GM18505 (cell line): ENCODE measurements at regions not wholly inside any gene's neighbourhood (a gene's known extent, or its start where the extent isn't known, plus 50 kb on each side); places are given as distances from the start of the nearest gene placed in this dataset.
A peak's percentile ranks its signal among the peaks of the same experiment; 100 is the strongest.

Experiments
- ATAC-seq: cut with Tn5 transposase; IDR thresholded peaks from one replicate; pipeline ENCODE4 v1.9.1; 2021; ENCODE audit not compliant: unreplicated experiment
- POLR2A ChIP-seq: IDR thresholded peaks from 4 replicates; pipeline ENCODE4 v1.6.1; 2011; ENCODE audit warnings: borderline replicate concordance; ENCODE audit not compliant: insufficient read depth, insufficient read length; ENCODE audit errors: extremely low read depth

DNA sequence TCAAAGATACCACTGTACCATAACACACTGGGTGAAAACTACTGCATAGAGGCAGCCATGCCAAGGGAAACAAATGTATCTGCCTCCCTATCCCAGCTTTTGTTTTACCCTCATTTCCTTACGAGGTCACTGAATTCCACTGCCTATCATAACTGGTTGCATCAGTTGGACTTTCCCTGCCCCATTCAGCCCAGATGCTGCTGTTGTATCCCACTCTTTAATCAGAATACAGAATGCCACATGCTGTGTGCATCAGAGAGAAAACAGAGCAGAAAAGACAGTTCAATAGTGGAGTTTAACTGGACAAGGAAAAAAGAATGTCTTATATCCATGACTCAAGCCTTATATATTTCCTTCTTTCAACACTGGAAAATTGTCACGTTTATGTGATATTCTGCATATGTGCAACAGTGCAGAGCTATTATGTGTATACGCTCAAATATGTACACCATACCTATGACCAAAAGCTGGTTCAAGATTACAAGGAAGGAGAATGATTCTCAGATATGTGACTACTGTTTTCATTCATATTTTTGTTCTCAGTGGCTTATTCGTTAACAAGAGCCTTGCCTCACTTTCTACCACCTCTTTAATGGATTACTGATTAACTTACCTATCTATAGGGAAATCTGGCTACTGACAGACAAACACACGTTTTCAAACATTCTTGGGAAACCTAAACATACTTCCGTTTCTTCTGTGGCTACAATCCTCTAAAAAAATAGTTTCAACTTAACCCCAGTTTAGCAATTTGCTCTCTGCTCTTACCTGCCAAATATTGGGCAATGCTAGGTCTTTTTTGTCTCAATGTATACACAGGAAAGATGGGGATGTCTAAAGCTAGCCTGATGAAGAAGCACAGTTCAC is 378.9 kb downstream of the SMARCA1 start:
- ATAC-seq, result no peak

DNA sequence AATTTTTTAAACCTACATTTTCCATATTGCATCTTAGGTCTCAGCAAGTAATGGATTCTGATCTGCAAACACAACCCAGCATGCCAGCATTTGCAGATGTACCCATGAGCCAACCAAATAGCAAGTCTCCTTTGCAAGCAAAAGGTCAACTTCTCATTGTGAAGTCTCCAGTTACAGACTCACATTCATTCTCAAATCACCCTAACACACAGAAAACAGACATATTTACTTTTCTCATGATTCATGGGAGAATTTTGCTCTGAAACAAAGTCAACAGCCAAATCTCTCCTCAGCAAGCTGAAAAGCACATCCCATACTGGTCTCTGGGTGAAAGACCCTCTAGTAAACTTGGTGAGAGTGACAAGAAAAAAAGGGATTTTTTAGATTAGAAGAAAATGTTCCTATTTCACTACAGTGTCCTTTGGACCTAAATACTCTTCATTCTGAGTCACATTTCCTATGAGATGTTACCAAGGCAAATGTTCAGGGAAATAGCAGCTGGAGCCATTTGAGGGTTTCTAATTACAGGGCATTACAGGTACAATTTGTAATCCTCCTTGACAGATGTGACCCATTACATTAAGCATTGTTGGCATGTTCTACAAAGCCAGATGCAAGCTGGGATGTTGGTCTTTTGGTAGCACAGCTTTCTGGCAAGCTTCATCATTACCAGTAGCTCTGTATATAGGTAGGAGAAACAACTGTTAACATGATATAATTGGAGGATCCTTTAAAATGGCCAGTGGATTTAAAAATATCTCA is 383.3 kb downstream of the SMARCA1 start:
- no peak for ATAC-seq
- TF ChIP-seq POLR2A, result no peak

More for the DNA sequence above, 378.9 kb downstream of the SMARCA1 start:
- no peak for TF ChIP-seq POLR2A

DNA sequence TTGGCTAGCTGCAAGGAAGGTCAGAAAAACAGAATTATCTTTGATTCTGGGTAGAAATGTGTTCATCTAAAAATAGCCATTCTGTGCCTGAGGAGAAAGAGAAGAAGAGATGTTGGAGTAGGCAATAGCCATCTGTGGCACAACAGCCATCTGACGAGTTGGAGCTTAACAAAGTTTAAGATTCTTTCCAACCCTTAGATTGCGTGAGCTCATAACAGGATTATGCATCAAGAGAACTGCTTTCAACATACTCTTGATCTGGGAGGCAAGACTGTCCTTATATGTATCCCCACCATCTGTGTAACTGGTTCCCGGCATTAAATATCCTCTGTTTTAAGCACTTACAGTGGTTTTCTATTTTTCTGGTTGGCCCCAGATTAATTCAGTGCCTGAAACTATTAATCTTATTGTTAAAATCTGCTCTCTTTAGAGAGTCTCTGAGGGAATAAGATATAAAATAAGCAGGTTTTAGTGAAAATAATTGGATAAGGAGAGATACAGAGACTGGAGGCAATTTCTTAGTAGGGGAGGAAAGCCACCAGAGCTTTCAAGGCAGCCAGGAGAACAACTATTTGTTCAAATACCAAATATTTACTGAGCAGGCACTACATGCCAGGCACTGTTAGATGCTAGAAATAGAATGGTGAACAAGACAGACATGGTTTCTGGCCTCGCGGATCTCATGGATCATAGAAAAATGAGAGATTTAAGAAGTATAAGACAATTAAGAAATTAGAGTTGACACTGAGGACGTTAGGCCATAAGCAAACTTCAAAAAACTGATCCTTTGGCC is 398.0 kb downstream of the SMARCA1 start:
- ATAC-seq, result no peak
- TF ChIP-seq POLR2A, result no peak

DNA sequence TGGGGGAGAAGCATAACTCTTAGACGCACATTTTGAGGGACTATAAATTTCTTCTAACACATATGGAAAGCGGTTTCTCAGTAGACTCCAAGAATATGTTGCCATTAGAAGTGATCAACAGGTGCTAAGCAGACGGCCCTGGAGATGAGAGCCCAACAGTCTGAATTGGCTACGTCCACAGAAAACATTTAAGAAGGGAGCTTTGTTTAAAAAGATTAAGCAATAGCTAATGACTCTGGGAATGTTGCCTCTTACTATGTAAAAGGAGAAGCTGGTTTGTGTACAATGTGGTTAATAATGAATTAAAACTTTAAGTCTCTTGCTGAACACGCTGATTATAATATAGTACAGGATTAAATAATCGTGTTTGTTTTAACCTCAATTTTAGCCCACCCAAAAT is 399.5 kb downstream of the SMARCA1 start:
- TF ChIP-seq POLR2A, result no peak
- no peak for ATAC-seq

DNA sequence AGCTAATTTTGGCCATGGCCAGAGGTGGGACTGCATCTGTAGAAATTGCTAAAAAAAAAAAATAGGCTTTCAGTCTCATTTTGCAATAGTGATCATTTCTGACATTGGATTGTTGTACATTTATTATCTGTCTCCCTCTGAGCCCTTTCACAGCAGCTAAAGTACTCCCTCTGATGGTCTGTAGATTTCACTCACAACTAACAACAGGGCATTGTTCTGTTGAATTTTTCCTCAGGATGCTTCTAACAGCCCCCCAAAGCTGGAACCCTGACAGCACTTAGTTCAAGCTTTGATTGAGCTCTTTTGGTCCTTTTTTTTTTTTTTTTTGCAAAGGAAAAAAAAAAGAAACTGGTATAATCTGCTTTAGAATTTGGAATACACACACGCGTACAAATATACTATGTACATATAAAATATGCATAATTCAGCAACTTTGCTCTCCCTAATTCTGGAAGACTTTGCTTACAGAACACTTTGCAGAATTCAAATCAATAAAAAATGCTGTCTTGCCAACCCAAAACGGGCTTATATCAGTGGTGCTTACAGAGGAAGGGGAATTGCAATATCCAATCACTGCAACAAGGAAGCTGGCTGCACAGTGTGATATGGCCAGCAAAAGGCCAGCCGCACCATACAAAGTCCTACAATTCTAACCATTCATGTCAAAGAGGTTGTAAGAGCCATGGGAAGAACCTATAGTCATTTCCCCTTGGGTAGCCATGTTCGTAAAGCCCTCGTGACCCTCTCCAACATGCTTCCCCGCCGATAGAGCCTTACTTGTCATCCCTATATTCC is 406.4 kb downstream of the SMARCA1 start:
- ATAC-seq, result no peak
- TF ChIP-seq POLR2A, result no peak

DNA sequence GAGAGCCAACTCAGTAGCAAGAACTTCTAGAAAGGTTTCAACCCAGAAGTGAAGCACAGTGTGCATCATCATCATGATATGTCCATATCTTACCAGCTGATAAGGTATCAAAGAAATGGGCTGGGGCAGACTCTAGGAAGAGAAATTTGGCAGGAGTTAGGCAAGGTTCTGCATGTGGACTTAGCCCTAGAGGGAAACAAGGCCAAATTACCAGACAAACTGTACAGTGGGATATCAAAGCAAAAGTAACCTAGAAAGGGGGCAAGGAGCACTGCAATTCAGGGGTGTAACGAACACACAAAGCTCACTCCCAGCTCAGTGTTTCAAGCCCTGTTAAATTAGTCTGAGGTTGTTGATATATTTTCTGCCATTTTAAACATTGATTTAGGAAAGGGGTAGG is 407.4 kb downstream of the SMARCA1 start:
- no peak for ATAC-seq
- no peak for TF ChIP-seq POLR2A

DNA sequence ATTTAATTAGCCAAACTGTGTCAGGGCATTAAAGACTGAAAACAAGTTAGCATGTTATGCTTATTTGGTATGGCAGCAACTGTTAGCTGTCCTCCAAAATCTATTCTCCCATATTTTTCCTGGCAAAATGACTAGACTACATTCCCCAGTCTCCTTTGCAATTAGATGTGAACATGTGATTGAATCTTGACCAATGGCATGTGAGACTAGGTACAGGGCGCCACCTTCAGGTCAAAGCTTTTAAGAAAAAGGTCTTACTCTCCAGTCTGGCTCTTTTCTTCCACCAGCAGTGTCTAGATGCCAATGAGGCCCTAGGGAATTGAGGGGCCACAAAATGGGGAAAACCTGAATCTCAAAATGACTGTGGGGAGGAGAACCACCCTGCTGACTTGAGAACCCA is 408.2 kb downstream of the SMARCA1 start:
- TF ChIP-seq POLR2A, result no peak
- peak; percentile 83 for ATAC-seq

DNA sequence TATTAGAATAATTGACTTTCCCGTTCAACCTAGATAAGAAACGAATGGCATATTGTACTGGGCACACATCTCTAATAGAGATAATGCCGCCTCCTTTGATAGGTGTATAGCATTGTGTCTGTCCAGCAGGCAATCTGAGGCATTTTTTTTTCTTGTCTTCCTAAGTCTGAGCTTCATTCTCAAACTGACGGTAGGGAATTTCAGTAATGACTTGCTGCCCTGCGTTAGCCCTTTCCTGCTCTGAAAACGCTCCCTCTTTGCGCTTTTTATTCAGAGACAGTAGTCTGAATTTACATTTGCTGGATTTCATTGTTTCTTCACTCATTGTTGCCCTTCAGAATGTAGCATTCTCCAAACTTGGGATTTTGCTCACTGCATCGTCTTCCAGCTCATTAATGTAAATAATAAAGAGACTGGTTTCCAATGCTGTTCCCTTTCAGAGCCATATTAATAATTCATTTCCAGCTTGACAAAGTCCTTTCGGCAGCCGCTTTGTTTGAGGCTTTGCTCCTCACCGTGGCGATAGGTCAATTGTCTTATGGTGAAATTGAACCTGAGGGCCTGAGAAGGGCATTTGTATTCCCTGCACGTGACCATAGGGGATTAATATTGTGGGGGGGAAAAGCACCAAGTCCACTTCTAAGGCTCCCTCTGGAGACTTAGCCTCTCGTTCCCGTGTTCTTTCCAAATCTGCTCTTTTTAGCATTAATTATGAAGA is 412.1 kb downstream of the SMARCA1 start:
- no peak for TF ChIP-seq POLR2A
- ATAC-seq, result no peak

GRCh38 chrX:129108936-129109335 is 414.4 kb downstream of the SMARCA1 start:
- ATAC-seq, result no peak
- TF ChIP-seq POLR2A, result no peak

GRCh38 chrX:129099207-129099606 is 424.1 kb downstream of the SMARCA1 start:
- no peak for TF ChIP-seq POLR2A
- ATAC-seq, result no peak

DNA sequence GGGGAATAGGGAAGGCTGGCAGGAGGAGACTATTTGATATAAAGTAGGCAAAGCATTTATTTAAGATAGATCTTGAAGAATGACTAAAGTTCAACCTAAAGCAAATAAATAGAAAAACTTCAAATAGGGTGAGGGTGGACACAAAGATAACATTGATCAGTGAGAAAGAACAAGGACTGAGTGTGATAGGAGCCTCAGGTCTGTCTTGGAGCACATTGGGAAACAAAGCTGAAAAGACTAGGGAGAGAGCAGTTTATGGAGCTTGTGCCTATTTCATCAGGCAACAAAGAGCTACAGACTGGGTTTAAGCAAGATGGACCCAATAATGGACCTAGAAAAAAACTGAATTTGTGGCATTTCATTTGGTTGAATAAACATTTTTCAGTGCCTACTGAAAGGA is 425.6 kb downstream of the SMARCA1 start:
- ATAC-seq, result no peak
- no peak for TF ChIP-seq POLR2A

- no peak for TF ChIP-seq POLR2A
- no peak for ATAC-seq
Observed at GRCh38 chrX:129093706-129094105, 429.6 kb downstream of the SMARCA1 start.
